ENCODE measurements at regions not wholly inside any gene's neighbourhood (a gene's known extent, or its start where the extent isn't known, plus 50 kb on each side); places are given as distances from the start of the nearest gene placed in this dataset.

DNA sequence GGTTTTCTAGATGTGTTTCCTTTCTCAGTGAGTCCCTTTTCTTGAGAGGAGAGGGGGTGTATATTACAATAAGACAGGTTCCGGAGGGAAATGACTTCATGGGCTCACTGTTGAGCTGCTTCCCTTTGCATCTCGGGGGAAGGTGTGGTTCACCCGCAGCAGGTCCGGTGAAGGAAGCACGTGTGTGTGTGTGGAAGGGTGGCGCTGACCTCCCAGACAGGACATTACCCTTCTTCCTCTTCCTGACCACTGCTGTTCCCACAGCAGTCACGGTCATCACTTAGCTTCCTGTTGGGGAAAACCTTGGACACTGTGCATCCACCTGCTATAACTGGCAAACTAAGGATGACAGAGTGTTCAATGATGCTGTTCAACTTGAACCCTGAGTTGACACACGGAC lies 83.6 kb downstream of the PLEKHG1 start:
- no peak for TF ChIP-seq JUN (IDR thresholded peaks at IDR 0.05; ENCODE audit: low read depth, low read length)
- TF ChIP-seq CTCF (IDR thresholded peaks at IDR 0.05; ENCODE audit: control extremely low read depth in 1 of 3, insufficient read depth in 1 of 3, low read depth in 1 of 3, low read length in 3 of 3), result no peak
- no peak for TF ChIP-seq TAF1 (IDR thresholded peaks at IDR 0.05; ENCODE audit: low read depth, low read length)
- no peak for TF ChIP-seq POLR2AphosphoS5 (IDR thresholded peaks at IDR 0.05; ENCODE audit: low read depth, low read length)
- no peak for TF ChIP-seq EP300 (IDR thresholded peaks at IDR 0.05; ENCODE audit: borderline replicate concordance in 1 of 2, low read depth in 2 of 2, low read length in 2 of 2)

All from H1 (cell line).